ENCODE measurements at regions not wholly inside any gene's neighbourhood (a gene's known extent, or its start where the extent isn't known, plus 50 kb on each side); places are given as distances from the start of the nearest gene placed in this dataset.

- TF ChIP-seq CTCF (IDR thresholded peaks at IDR 0.05; ENCODE audit: insufficient read depth, low read length, poor library complexity, severe bottlenecking) (no peak), EZH2phosphoT487 (conservative IDR thresholded peaks at IDR 0.05; ENCODE audit: low read length) (no peak)
Observed at GRCh38 chr4:148843625-148844024, 401.4 kb upstream of the NR3C2 start.
